ENCODE measurements at regions not wholly inside any gene's neighbourhood (a gene's known extent, or its start where the extent isn't known, plus 50 kb on each side); places are given as distances from the start of the nearest gene placed in this dataset.
A peak's percentile ranks its signal among the peaks of the same experiment; 100 is the strongest.

- DNase-seq = no peak
Observed at GRCh38 chr18:26697186-26697884, 149.0 kb upstream of the KCTD1 start.

GRCh38 chr18:26696786-26697185 lies 148.4 kb upstream of the KCTD1 start:
- no peak for DNase-seq

GRCh38 chr18:26696308-26696707 lies 148.0 kb upstream of the KCTD1 start:
- DNase-seq = no peak

GRCh38 chr18:26689226-26689879 lies 141.0 kb upstream of the KCTD1 start:
- DNase-seq = no peak

- no peak for DNase-seq
Observed at GRCh38 chr18:26686532-26686931, 138.2 kb upstream of the KCTD1 start.

- no peak for DNase-seq
Observed at GRCh38 chr18:26685438-26686157, 137.2 kb upstream of the KCTD1 start.

- DNase-seq = no peak
Observed at GRCh38 chr18:26677957-26678356, 129.6 kb upstream of the KCTD1 start.

- no peak for DNase-seq
Observed at GRCh38 chr18:26667046-26667445, 118.7 kb upstream of the KCTD1 start.

GRCh38 chr18:26662996-26663395 lies 114.6 kb upstream of the KCTD1 start:
- DNase-seq = no peak

GRCh38 chr18:26657631-26658581 lies 109.6 kb upstream of the KCTD1 start:
- peak; percentile 41 for DNase-seq

GRCh38 chr18:26656944-26657536 lies 108.7 kb upstream of the KCTD1 start:
- DNase-seq = peak; percentile 81

GRCh38 chr18:26656431-26656943 lies 108.1 kb upstream of the KCTD1 start:
- no peak for DNase-seq

- DNase-seq = peak; percentile 63
Observed at GRCh38 chr18:26655525-26656430, 107.4 kb upstream of the KCTD1 start.

- no peak for DNase-seq
Observed at GRCh38 chr18:26654616-26655524, 106.5 kb upstream of the KCTD1 start.

GRCh38 chr18:26653943-26654615 lies 105.7 kb upstream of the KCTD1 start:
- DNase-seq = no peak

- DNase-seq = no peak
Observed at GRCh38 chr18:26652501-26652900, 104.1 kb upstream of the KCTD1 start.

- no peak for DNase-seq
Observed at GRCh38 chr18:26650310-26651268, 102.2 kb upstream of the KCTD1 start.

- DNase-seq = no peak
Observed at GRCh38 chr18:26649193-26649543, 100.8 kb upstream of the KCTD1 start.

Data from NCI-H2171 treated with DMSO at 0.1 percent for 48 hours (cell line).